ENCODE measurements at regions not wholly inside any gene's neighbourhood (a gene's known extent, or its start where the extent isn't known, plus 50 kb on each side); places are given as distances from the start of the nearest gene placed in this dataset.

DNA sequence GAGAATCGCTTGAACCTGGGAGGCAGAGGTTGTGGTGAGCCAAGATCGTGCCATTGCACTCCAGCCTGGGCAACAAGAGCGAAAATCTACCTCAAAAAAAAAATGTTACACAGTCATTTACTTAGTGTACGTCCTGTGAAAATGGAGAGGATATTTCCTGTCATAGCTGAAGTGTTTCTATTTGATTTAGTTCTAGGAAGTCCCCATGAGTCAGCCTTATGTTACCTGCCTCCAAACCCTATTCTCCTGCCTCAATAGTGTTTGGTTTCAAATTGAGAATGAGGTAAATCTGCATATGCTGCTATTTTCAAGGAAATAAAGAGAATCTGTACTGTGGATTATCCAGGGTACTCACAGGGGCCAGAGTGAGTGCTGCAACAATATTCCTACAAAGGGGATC, 1284.5 kb upstream of the AUTS2 start:
- Histone ChIP-seq H3K9me3 (ENCODE audit: low read depth) (no peaks in the 10 kb centered on the region), H3K36me3 (ENCODE audit: low read depth) (no peaks in the 10 kb centered on the region), H3K27ac (no peak overlapping the region), H3K27me3 (replicated peaks; ENCODE audit: insufficient read depth) (no peaks in the 10 kb centered on the region), H3K4me1 (ENCODE audit: insufficient read depth) (no peaks in the 10 kb centered on the region), H2AFZ (no peak overlapping the region), H3K4me3 (no peak overlapping the region), H3K4me2 (ENCODE audit: unreplicated experiment) (no peak overlapping the region), H3K9me2 (ENCODE audit: insufficient read depth) (no peaks in the 10 kb centered on the region), H3K9ac (no peak overlapping the region), H4K20me1 (ENCODE audit: insufficient read depth) (no peaks in the 10 kb centered on the region), H3F3A (ENCODE audit: insufficient read depth) (no peaks in the 10 kb centered on the region), H3K79me2 (ENCODE audit: insufficient read depth) (no peaks in the 10 kb centered on the region)
- WGBS, 2 experiments (ENCODE audit: low coverage in 1 of 2, low lambda C conversion rate in 2 of 2, missing lambda C conversion rate in 2 of 2), result 20 to 23% methylated on average over 4 of the region's 4 CpGs
- TF ChIP-seq EZH2phosphoT487 (IDR thresholded peaks at IDR 0.05; ENCODE audit: insufficient read depth, low read depth) (no peak), EZH2 (IDR thresholded peaks at IDR 0.05; ENCODE audit: insufficient read depth, poor library complexity, severe bottlenecking) (no peak)
- in situ Hi-C loops (cut with MboI), result no loop called here
- no peak for DNase-seq

DNA sequence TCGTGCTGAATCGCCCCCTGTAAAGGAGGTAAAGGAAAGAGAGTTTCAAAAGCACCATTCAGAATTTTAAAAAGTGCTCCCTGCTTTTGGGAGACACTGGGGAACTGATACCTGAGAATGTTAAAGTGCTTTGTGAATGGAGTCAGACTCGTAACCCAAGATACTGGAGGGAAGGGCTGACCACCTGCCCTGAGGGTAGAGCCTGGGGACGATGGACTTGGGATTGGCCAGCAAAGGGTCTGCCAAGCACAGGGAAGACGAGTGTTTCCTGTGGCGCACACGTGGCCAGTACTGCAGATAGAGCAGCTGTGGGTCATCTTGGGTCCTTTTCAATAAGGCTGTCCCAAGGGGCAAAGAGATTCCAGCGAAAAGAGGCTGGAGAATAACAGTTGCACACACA, 1284.1 kb upstream of the AUTS2 start:
- H3K4me2 ChIP-seq (ENCODE audit: unreplicated experiment), result no peak overlapping the region
- H3K79me2 ChIP-seq (ENCODE audit: insufficient read depth), result no peaks in the 10 kb centered on the region
- no peak overlapping the region for H3K9ac ChIP-seq
- DNase-seq, result no peak
- 13 to 14% methylated on average over 8 of the region's 8 CpGs for WGBS, 2 experiments (ENCODE audit: low coverage in 1 of 2, low lambda C conversion rate in 2 of 2, missing lambda C conversion rate in 2 of 2)
- H3F3A ChIP-seq (ENCODE audit: insufficient read depth), result no peaks in the 10 kb centered on the region
- no peaks in the 10 kb centered on the region for H3K27me3 ChIP-seq (replicated peaks; ENCODE audit: insufficient read depth)
- in situ Hi-C loops (cut with MboI), result no loop called here
- TF ChIP-seq EZH2phosphoT487 (IDR thresholded peaks at IDR 0.05; ENCODE audit: insufficient read depth, low read depth), result no peak
- TF ChIP-seq EZH2 (IDR thresholded peaks at IDR 0.05; ENCODE audit: insufficient read depth, poor library complexity, severe bottlenecking), result no peak
- H3K4me1 ChIP-seq (ENCODE audit: insufficient read depth), result no peaks in the 10 kb centered on the region
- no peak overlapping the region for H3K27ac ChIP-seq
- no peak overlapping the region for H3K4me3 ChIP-seq
- H4K20me1 ChIP-seq (ENCODE audit: insufficient read depth), result no peaks in the 10 kb centered on the region
- no peaks in the 10 kb centered on the region for H3K9me3 ChIP-seq (ENCODE audit: low read depth)
- no peak overlapping the region for H2AFZ ChIP-seq
- H3K9me2 ChIP-seq (ENCODE audit: insufficient read depth), result no peaks in the 10 kb centered on the region
- H3K36me3 ChIP-seq (ENCODE audit: low read depth), result no peaks in the 10 kb centered on the region

DNA sequence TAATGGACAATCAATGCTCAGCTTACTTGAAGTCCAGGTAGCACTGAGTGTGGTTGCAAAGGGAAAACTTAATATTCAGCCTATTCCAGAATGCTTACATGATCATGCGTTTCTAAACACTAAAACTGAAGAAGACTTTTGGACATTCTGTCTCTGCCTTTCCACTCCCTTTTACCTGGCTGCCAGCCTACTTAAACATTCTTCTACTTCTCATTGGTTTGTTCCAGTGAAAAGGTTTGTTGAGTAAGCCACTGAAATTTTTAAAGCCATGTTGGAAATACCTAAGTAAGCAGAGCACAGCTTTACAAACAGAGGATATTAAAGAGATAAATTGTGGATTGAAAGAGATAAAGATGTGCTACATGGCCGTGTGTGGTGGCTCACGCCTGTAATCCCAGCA, 1280.8 kb upstream of the AUTS2 start:
- TF ChIP-seq EZH2 (IDR thresholded peaks at IDR 0.05; ENCODE audit: insufficient read depth, poor library complexity, severe bottlenecking) (no peak), EZH2phosphoT487 (IDR thresholded peaks at IDR 0.05; ENCODE audit: insufficient read depth, low read depth) (no peak)
- Histone ChIP-seq H3K4me2 (ENCODE audit: unreplicated experiment) (no peak overlapping the region), H3K79me2 (ENCODE audit: insufficient read depth) (no peaks in the 10 kb centered on the region), H3K4me1 (ENCODE audit: insufficient read depth) (no peaks in the 10 kb centered on the region), H3K4me3 (no peak overlapping the region), H3K36me3 (ENCODE audit: low read depth) (no peaks in the 10 kb centered on the region), H2AFZ (no peak overlapping the region), H3K27me3 (replicated peaks; ENCODE audit: insufficient read depth) (no peaks in the 10 kb centered on the region), H3K27ac (no peak overlapping the region), H3F3A (ENCODE audit: insufficient read depth) (no peaks in the 10 kb centered on the region), H4K20me1 (ENCODE audit: insufficient read depth) (no peaks in the 10 kb centered on the region), H3K9me2 (ENCODE audit: insufficient read depth) (no peaks in the 10 kb centered on the region), H3K9ac (no peak overlapping the region), H3K9me3 (ENCODE audit: low read depth) (no peaks in the 10 kb centered on the region)
- in situ Hi-C loops (cut with MboI), result no loop called here
- DNase-seq, result no peak
- 29 to 43% methylated on average over 3 of the region's 3 CpGs for WGBS, 2 experiments (ENCODE audit: low coverage in 1 of 2, low lambda C conversion rate in 2 of 2, missing lambda C conversion rate in 2 of 2)

- Histone ChIP-seq H3K9me3 (ENCODE audit: low read depth) (no peaks in the 10 kb centered on the region), H3K36me3 (ENCODE audit: low read depth) (no peaks in the 10 kb centered on the region), H3K9me2 (ENCODE audit: insufficient read depth) (no peaks in the 10 kb centered on the region), H3K27ac (no peak overlapping the region), H3K4me3 (no peak overlapping the region), H3K4me1 (ENCODE audit: insufficient read depth) (no peaks in the 10 kb centered on the region), H3K27me3 (replicated peaks; ENCODE audit: insufficient read depth) (no peaks in the 10 kb centered on the region), H3K9ac (no peak overlapping the region), H3F3A (ENCODE audit: insufficient read depth) (no peaks in the 10 kb centered on the region), H3K79me2 (ENCODE audit: insufficient read depth) (no peaks in the 10 kb centered on the region), H4K20me1 (ENCODE audit: insufficient read depth) (no peaks in the 10 kb centered on the region), H2AFZ (no peak overlapping the region), H3K4me2 (ENCODE audit: unreplicated experiment) (no peak overlapping the region)
- DNase-seq, result no peak
- TF ChIP-seq EZH2phosphoT487 (IDR thresholded peaks at IDR 0.05; ENCODE audit: insufficient read depth, low read depth) (no peak), EZH2 (IDR thresholded peaks at IDR 0.05; ENCODE audit: insufficient read depth, poor library complexity, severe bottlenecking) (no peak)
- in situ Hi-C loops (cut with MboI), result no loop called here
Measured at GRCh38 chr7:68319061-68319460, 1279.2 kb upstream of the AUTS2 start.

DNA sequence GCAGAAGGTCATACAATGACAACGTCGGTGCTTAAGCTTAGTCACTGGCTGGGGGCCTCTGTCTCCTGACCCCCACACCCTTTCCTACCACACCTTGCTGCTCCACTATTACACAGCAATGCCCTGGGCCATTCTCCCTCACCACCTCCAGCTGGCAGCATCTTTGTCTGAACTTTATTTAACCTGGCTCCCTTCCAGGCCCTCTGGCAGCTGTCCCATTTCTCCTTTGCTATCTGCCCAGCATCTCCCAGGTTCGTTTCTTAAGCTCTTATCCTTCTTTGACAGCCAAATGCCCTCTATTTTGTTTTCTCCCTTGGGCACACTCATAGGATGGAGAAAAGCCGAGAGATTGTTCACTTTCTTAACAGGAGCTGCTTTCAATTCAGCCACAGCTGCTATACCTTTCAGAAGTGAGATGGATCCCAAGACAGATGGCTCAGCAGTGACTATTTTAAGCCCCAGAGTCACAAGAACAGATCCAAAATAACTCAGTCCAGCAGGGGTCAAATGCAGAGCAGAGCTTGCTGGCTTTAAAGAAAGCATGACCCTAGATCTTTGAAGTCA, 1277.1 kb upstream of the AUTS2 start:
- no peaks in the 10 kb centered on the region for H3K4me1 ChIP-seq (ENCODE audit: insufficient read depth)
- H3K79me2 ChIP-seq (ENCODE audit: insufficient read depth), result no peaks in the 10 kb centered on the region
- in situ Hi-C loops (cut with MboI), result no loop called here
- H3K27ac ChIP-seq, result no peak overlapping the region
- no peak overlapping the region for H3K4me2 ChIP-seq (ENCODE audit: unreplicated experiment)
- H3K36me3 ChIP-seq (ENCODE audit: low read depth), result no peaks in the 10 kb centered on the region
- no peak overlapping the region for H3K4me3 ChIP-seq
- H3K9me3 ChIP-seq (ENCODE audit: low read depth), result no peaks in the 10 kb centered on the region
- no peak for TF ChIP-seq EZH2phosphoT487 (IDR thresholded peaks at IDR 0.05; ENCODE audit: insufficient read depth, low read depth)
- no peak for TF ChIP-seq EZH2 (IDR thresholded peaks at IDR 0.05; ENCODE audit: insufficient read depth, poor library complexity, severe bottlenecking)
- no peak overlapping the region for H2AFZ ChIP-seq
- no peaks in the 10 kb centered on the region for H3K9me2 ChIP-seq (ENCODE audit: insufficient read depth)
- H3F3A ChIP-seq (ENCODE audit: insufficient read depth), result no peaks in the 10 kb centered on the region
- no peaks in the 10 kb centered on the region for H4K20me1 ChIP-seq (ENCODE audit: insufficient read depth)
- 4 to 6% methylated on average over 4 of the region's 4 CpGs for WGBS, 2 experiments (ENCODE audit: low coverage in 1 of 2, low lambda C conversion rate in 2 of 2, missing lambda C conversion rate in 2 of 2)
- H3K27me3 ChIP-seq (replicated peaks; ENCODE audit: insufficient read depth), result no peaks in the 10 kb centered on the region
- no peak overlapping the region for H3K9ac ChIP-seq
- DNase-seq, result no peak

Data from GM23248 (cell line).